GM21526 (cell line): ENCODE measurements at regions not wholly inside any gene's neighbourhood (a gene's known extent, or its start where the extent isn't known, plus 50 kb on each side); places are given as distances from the start of the nearest gene placed in this dataset.
A peak's percentile ranks its signal among the peaks of the same experiment; 100 is the strongest.

ENCODE experiments used
- ATAC-seq: cut with Tn5 transposase; IDR thresholded peaks from one replicate; pipeline ENCODE4 v1.9.1; 2021; ENCODE audit warnings: moderate library complexity; ENCODE audit not compliant: unreplicated experiment, low FRiP score

GRCh38 chr15:59953392-59953883 is 50.7 kb upstream of the FOXB1 start:
- no peak for ATAC-seq

- no peak for ATAC-seq
Observed at GRCh38 chr15:59952960-59953359, 51.2 kb upstream of the FOXB1 start.

- ATAC-seq, result no peak
Observed at GRCh38 chr15:59950603-59951388, 53.3 kb upstream of the FOXB1 start.

GRCh38 chr15:59948924-59949613 is 55.0 kb upstream of the FOXB1 start:
- no peak for ATAC-seq

GRCh38 chr15:59946084-59946483 is 58.0 kb upstream of the FOXB1 start:
- no peak for ATAC-seq

- ATAC-seq, result no peak
Observed at GRCh38 chr15:59945036-59945435, 59.1 kb upstream of the FOXB1 start.

- no peak for ATAC-seq
Observed at GRCh38 chr15:59941612-59942011, 62.5 kb upstream of the FOXB1 start.

- no peak for ATAC-seq
Observed at GRCh38 chr15:59940928-59941327, 63.2 kb upstream of the FOXB1 start.

GRCh38 chr15:59940456-59940855 is 63.7 kb upstream of the FOXB1 start:
- no peak for ATAC-seq

GRCh38 chr15:59936741-59937140 is 67.4 kb upstream of the FOXB1 start:
- ATAC-seq, result no peak

GRCh38 chr15:59933607-59934006 is 70.5 kb upstream of the FOXB1 start:
- ATAC-seq, result no peak

GRCh38 chr15:59931646-59932261 is 72.4 kb upstream of the FOXB1 start:
- no peak for ATAC-seq

- ATAC-seq, result no peak
Observed at GRCh38 chr15:59924812-59925522, 79.1 kb upstream of the FOXB1 start.

- no peak for ATAC-seq
Observed at GRCh38 chr15:59924096-59924495, 80.0 kb upstream of the FOXB1 start.

- no peak for ATAC-seq
Observed at GRCh38 chr15:59923508-59923907, 80.6 kb upstream of the FOXB1 start.

GRCh38 chr15:59918994-59919951 is 84.8 kb upstream of the FOXB1 start:
- peak; percentile 76 for ATAC-seq

- ATAC-seq, result peak; percentile 71
Observed at GRCh38 chr15:59917504-59918157, 86.5 kb upstream of the FOXB1 start.

GRCh38 chr15:59906046-59906445 is 98.1 kb upstream of the FOXB1 start:
- no peak for ATAC-seq

- ATAC-seq, result no peak
Observed at GRCh38 chr15:59905176-59905575, 98.9 kb upstream of the FOXB1 start.
